ENCODE measurements at regions not wholly inside any gene's neighbourhood (a gene's known extent, or its start where the extent isn't known, plus 50 kb on each side); places are given as distances from the start of the nearest gene placed in this dataset.

- Histone ChIP-seq H3K4me2 (ENCODE audit: insufficient read depth, low read length, poor library complexity, severe bottlenecking) (no peak overlapping the region), H3K9ac (ENCODE audit: low read depth, low read length, poor library complexity) (no peak overlapping the region), H3K9me3 (replicated peaks in 1 of 2; ENCODE audit: control insufficient read depth in 2 of 2, insufficient read depth in 1 of 2, low read depth in 1 of 2, low read length in 2 of 2) (no peaks in the 10 kb centered on the region), H3K23ac (ENCODE audit: low read depth, low read length, poor library complexity) (no peak overlapping the region), H3K14ac (ENCODE audit: low read length) (no peak overlapping the region), H3K27me3 (ENCODE audit: control insufficient read depth in 3 of 3, insufficient read depth in 3 of 3, low read depth in 1 of 3, low read length in 3 of 3) (peaks cover 0 to 10% (median 0%) of the 10 kb centered on the region in 3 experiments), H3K4ac (ENCODE audit: low read length) (no peak overlapping the region), H3K18ac (ENCODE audit: low read length) (peak overlapping the region; percentile 21), H3K36me3 (replicated peaks in 1 of 2; ENCODE audit: control insufficient read depth in 2 of 2, insufficient read depth in 2 of 2, low read length in 2 of 2) (no peaks in the 10 kb centered on the region), H4K91ac (ENCODE audit: low read depth, low read length, poor library complexity) (no peak overlapping the region), H3K4me1 (ENCODE audit: control insufficient read depth in 2 of 2, insufficient read depth in 1 of 2, low read depth in 1 of 2, low read length in 2 of 2) (peaks cover 0 to 4% of the 10 kb centered on the region in 2 donors), H2BK15ac (ENCODE audit: low read length) (no peak overlapping the region), H4K8ac (ENCODE audit: low read depth, low read length) (no peak overlapping the region), H3K4me3 (ENCODE audit: low read length in 2 of 2) (no peak overlapping the region), H2BK120ac (ENCODE audit: low read depth, low read length) (no peak overlapping the region), H2AK5ac (ENCODE audit: low read depth, low read length) (no peak overlapping the region), H2BK12ac (ENCODE audit: low read length) (no peak overlapping the region), H2AFZ (ENCODE audit: low read length) (no peak overlapping the region), H2BK5ac (ENCODE audit: low read length) (no peak overlapping the region), H3K79me1 (ENCODE audit: low read depth, low read length) (no peaks in the 10 kb centered on the region), H3K27ac (replicated peaks; ENCODE audit: low read length) (no peak overlapping the region)
- WGBS, 2 donors (ENCODE audit: extremely low coverage in 2 of 2, insufficient read length in 2 of 2, insufficient replicate concordance in 1 of 2) = no CpG with 5 or more reads among the region's 1 CpG
- no peak for DNase-seq (ENCODE audit: low spot score)
These were observed 82.9 kb upstream of the SMNDC1 start for GRCh38 chr10:110387617-110387982.

GRCh38 chr10:110387983-110388686 lies 83.4 kb upstream of the SMNDC1 start:
- no peak overlapping the region for H2BK12ac ChIP-seq (ENCODE audit: low read length)
- no peak overlapping the region for H2BK5ac ChIP-seq (ENCODE audit: low read length)
- no peak overlapping the region for H4K91ac ChIP-seq (ENCODE audit: low read depth, low read length, poor library complexity)
- H3K18ac ChIP-seq (ENCODE audit: low read length) = peak overlapping the region; percentile 21
- no peak overlapping the region for H4K8ac ChIP-seq (ENCODE audit: low read depth, low read length)
- no peak overlapping the region for H2AK5ac ChIP-seq (ENCODE audit: low read depth, low read length)
- H3K4me2 ChIP-seq (ENCODE audit: insufficient read depth, low read length, poor library complexity, severe bottlenecking) = no peak overlapping the region
- no peak overlapping the region for H3K23ac ChIP-seq (ENCODE audit: low read depth, low read length, poor library complexity)
- no CpG with 5 or more reads among the region's 7 CpGs for WGBS, 2 donors (ENCODE audit: extremely low coverage in 2 of 2, insufficient read length in 2 of 2, insufficient replicate concordance in 1 of 2)
- H3K9me3 ChIP-seq (replicated peaks in 1 of 2; ENCODE audit: control insufficient read depth in 2 of 2, insufficient read depth in 1 of 2, low read depth in 1 of 2, low read length in 2 of 2) = no peaks in the 10 kb centered on the region
- no peak overlapping the region for H3K9ac ChIP-seq (ENCODE audit: low read depth, low read length, poor library complexity)
- H3K4me1 ChIP-seq (ENCODE audit: control insufficient read depth in 2 of 2, insufficient read depth in 1 of 2, low read depth in 1 of 2, low read length in 2 of 2) = peaks cover 0 to 9% of the 10 kb centered on the region in 2 donors
- no peaks in the 10 kb centered on the region for H3K36me3 ChIP-seq (replicated peaks in 1 of 2; ENCODE audit: control insufficient read depth in 2 of 2, insufficient read depth in 2 of 2, low read length in 2 of 2)
- H3K4me3 ChIP-seq (ENCODE audit: low read length in 2 of 2) = no peak overlapping the region
- H2BK15ac ChIP-seq (ENCODE audit: low read length) = no peak overlapping the region
- H3K14ac ChIP-seq (ENCODE audit: low read length) = no peak overlapping the region
- H2AFZ ChIP-seq (ENCODE audit: low read length) = no peak overlapping the region
- H3K79me1 ChIP-seq (ENCODE audit: low read depth, low read length) = no peaks in the 10 kb centered on the region
- no peak overlapping the region for H2BK120ac ChIP-seq (ENCODE audit: low read depth, low read length)
- H3K4ac ChIP-seq (ENCODE audit: low read length) = no peak overlapping the region
- DNase-seq (ENCODE audit: low spot score) = no peak
- peaks cover 0 to 11% (median 0%) of the 10 kb centered on the region in 3 experiments for H3K27me3 ChIP-seq (ENCODE audit: control insufficient read depth in 3 of 3, insufficient read depth in 3 of 3, low read depth in 1 of 3, low read length in 3 of 3)
- no peak overlapping the region for H3K27ac ChIP-seq (replicated peaks; ENCODE audit: low read length)

GRCh38 chr10:110388687-110389052 lies 84.0 kb upstream of the SMNDC1 start:
- peaks cover 0 to 11% (median 0%) of the 10 kb centered on the region in 3 experiments for H3K27me3 ChIP-seq (ENCODE audit: control insufficient read depth in 3 of 3, insufficient read depth in 3 of 3, low read depth in 1 of 3, low read length in 3 of 3)
- no peak overlapping the region for H2BK120ac ChIP-seq (ENCODE audit: low read depth, low read length)
- no peak overlapping the region for H2BK15ac ChIP-seq (ENCODE audit: low read length)
- no peak overlapping the region for H2BK5ac ChIP-seq (ENCODE audit: low read length)
- H3K14ac ChIP-seq (ENCODE audit: low read length) = no peak overlapping the region
- H3K4me1 ChIP-seq (ENCODE audit: control insufficient read depth in 2 of 2, insufficient read depth in 1 of 2, low read depth in 1 of 2, low read length in 2 of 2) = peaks cover 0 to 13% of the 10 kb centered on the region in 2 donors
- no peak overlapping the region for H2AK5ac ChIP-seq (ENCODE audit: low read depth, low read length)
- H2BK12ac ChIP-seq (ENCODE audit: low read length) = no peak overlapping the region
- no peaks in the 10 kb centered on the region for H3K36me3 ChIP-seq (replicated peaks in 1 of 2; ENCODE audit: control insufficient read depth in 2 of 2, insufficient read depth in 2 of 2, low read length in 2 of 2)
- H3K18ac ChIP-seq (ENCODE audit: low read length) = no peak overlapping the region
- no peak overlapping the region for H2AFZ ChIP-seq (ENCODE audit: low read length)
- H3K9ac ChIP-seq (ENCODE audit: low read depth, low read length, poor library complexity) = no peak overlapping the region
- no peaks in the 10 kb centered on the region for H3K79me1 ChIP-seq (ENCODE audit: low read depth, low read length)
- no peak overlapping the region for H3K4me2 ChIP-seq (ENCODE audit: insufficient read depth, low read length, poor library complexity, severe bottlenecking)
- no peak overlapping the region for H3K4ac ChIP-seq (ENCODE audit: low read length)
- no peak overlapping the region for H4K91ac ChIP-seq (ENCODE audit: low read depth, low read length, poor library complexity)
- WGBS, 2 donors (ENCODE audit: extremely low coverage in 2 of 2, insufficient read length in 2 of 2, insufficient replicate concordance in 1 of 2) = no CpG with 5 or more reads among the region's 7 CpGs
- H3K4me3 ChIP-seq (ENCODE audit: low read length in 2 of 2) = no peak overlapping the region
- no peak for DNase-seq (ENCODE audit: low spot score)
- no peak overlapping the region for H4K8ac ChIP-seq (ENCODE audit: low read depth, low read length)
- H3K23ac ChIP-seq (ENCODE audit: low read depth, low read length, poor library complexity) = no peak overlapping the region
- no peaks in the 10 kb centered on the region for H3K9me3 ChIP-seq (replicated peaks in 1 of 2; ENCODE audit: control insufficient read depth in 2 of 2, insufficient read depth in 1 of 2, low read depth in 1 of 2, low read length in 2 of 2)
- no peak overlapping the region for H3K27ac ChIP-seq (replicated peaks; ENCODE audit: low read length)

GRCh38 chr10:110389255-110389654 lies 84.5 kb upstream of the SMNDC1 start:
- no peak overlapping the region for H2BK15ac ChIP-seq (ENCODE audit: low read length)
- no peak overlapping the region for H3K4ac ChIP-seq (ENCODE audit: low read length)
- H3K18ac ChIP-seq (ENCODE audit: low read length) = no peak overlapping the region
- H3K4me2 ChIP-seq (ENCODE audit: insufficient read depth, low read length, poor library complexity, severe bottlenecking) = no peak overlapping the region
- H2BK120ac ChIP-seq (ENCODE audit: low read depth, low read length) = no peak overlapping the region
- peak overlapping the region; percentile 27 for H4K91ac ChIP-seq (ENCODE audit: low read depth, low read length, poor library complexity)
- no peak overlapping the region for H4K8ac ChIP-seq (ENCODE audit: low read depth, low read length)
- no peaks in the 10 kb centered on the region for H3K9me3 ChIP-seq (replicated peaks in 1 of 2; ENCODE audit: control insufficient read depth in 2 of 2, insufficient read depth in 1 of 2, low read depth in 1 of 2, low read length in 2 of 2)
- no peak overlapping the region for H2BK5ac ChIP-seq (ENCODE audit: low read length)
- no peak overlapping the region for H3K14ac ChIP-seq (ENCODE audit: low read length)
- H3K27ac ChIP-seq (replicated peaks; ENCODE audit: low read length) = no peak overlapping the region
- no peak for DNase-seq (ENCODE audit: low spot score)
- WGBS, 2 donors (ENCODE audit: extremely low coverage in 2 of 2, insufficient read length in 2 of 2, insufficient replicate concordance in 1 of 2) = no CpG with 5 or more reads among the region's 8 CpGs
- H3K79me1 ChIP-seq (ENCODE audit: low read depth, low read length) = no peaks in the 10 kb centered on the region
- no peak overlapping the region for H2BK12ac ChIP-seq (ENCODE audit: low read length)
- peaks cover 0 to 11% (median 0%) of the 10 kb centered on the region in 3 experiments for H3K27me3 ChIP-seq (ENCODE audit: control insufficient read depth in 3 of 3, insufficient read depth in 3 of 3, low read depth in 1 of 3, low read length in 3 of 3)
- H3K36me3 ChIP-seq (replicated peaks in 1 of 2; ENCODE audit: control insufficient read depth in 2 of 2, insufficient read depth in 2 of 2, low read length in 2 of 2) = no peaks in the 10 kb centered on the region
- H3K4me1 ChIP-seq (ENCODE audit: control insufficient read depth in 2 of 2, insufficient read depth in 1 of 2, low read depth in 1 of 2, low read length in 2 of 2) = peaks cover 0 to 14% of the 10 kb centered on the region in 2 donors
- no peak overlapping the region for H3K23ac ChIP-seq (ENCODE audit: low read depth, low read length, poor library complexity)
- no peak overlapping the region for H2AK5ac ChIP-seq (ENCODE audit: low read depth, low read length)
- no peak overlapping the region for H3K9ac ChIP-seq (ENCODE audit: low read depth, low read length, poor library complexity)
- no peak overlapping the region for H3K4me3 ChIP-seq (ENCODE audit: low read length in 2 of 2)
- H2AFZ ChIP-seq (ENCODE audit: low read length) = no peak overlapping the region

All from neuronal stem cell (in vitro differentiated cells).